Osteocyte (in vitro differentiated cells): ENCODE measurements at regions not wholly inside any gene's neighbourhood (a gene's known extent, or its start where the extent isn't known, plus 50 kb on each side); places are given as distances from the start of the nearest gene placed in this dataset.

ENCODE experiments used
- DNase-seq: peaks from one replicate; pipeline ENCODE4 v3.0.0; 2021; ENCODE audit warnings: mixed read lengths; ENCODE audit not compliant: unreplicated experiment; ENCODE audit errors: extremely low spot score
- H3K27ac Mint-ChIP-seq: one replicate; pipeline ENCODE4 v1.8.0; 2021; ENCODE audit warnings: mild to moderate bottlenecking, mixed read lengths; ENCODE audit not compliant: unreplicated experiment
- H3K27me3 Mint-ChIP-seq: one replicate; pipeline ENCODE4 v1.8.0; 2021; ENCODE audit warnings: mixed read lengths; ENCODE audit not compliant: unreplicated experiment
- H3K36me3 Mint-ChIP-seq: one replicate; pipeline ENCODE4 v1.8.0; 2021; ENCODE audit warnings: mixed read lengths; ENCODE audit not compliant: unreplicated experiment
- H3K4me1 Mint-ChIP-seq: one replicate; pipeline ENCODE4 v1.8.0; 2021; ENCODE audit warnings: mixed read lengths; ENCODE audit not compliant: unreplicated experiment
- H3K4me3 Mint-ChIP-seq: one replicate; pipeline ENCODE4 v1.8.0; 2021; ENCODE audit warnings: mild to moderate bottlenecking, moderate library complexity, mixed read lengths; ENCODE audit not compliant: unreplicated experiment
- H3K9me3 Mint-ChIP-seq: one replicate; pipeline ENCODE4 v1.8.0; 2021; ENCODE audit warnings: mixed read lengths; ENCODE audit not compliant: unreplicated experiment
- CTCF ChIP-seq: fragments of 200-600 bp; sonication (generic); IDR thresholded peaks from 2 replicates; pipeline ENCODE4 v1.5.0; 2021; ENCODE audit warnings: antibody characterized with exemption, mild to moderate bottlenecking, moderate library complexity

- Mint-ChIP-seq H3K27ac (no peak overlapping the region), H3K4me1 (no peaks in the 10 kb centered on the region), H3K4me3 (no peak overlapping the region), H3K9me3 (peaks cover 17% of the 10 kb centered on the region), H3K27me3 (no peaks in the 10 kb centered on the region), H3K36me3 (no peaks in the 10 kb centered on the region)
- no peak for DNase-seq
- no peak for TF ChIP-seq CTCF
Measured at GRCh38 chr11:129576652-129577051, 201.0 kb downstream of the BARX2 start.

GRCh38 chr11:129578006-129578405 is 202.4 kb downstream of the BARX2 start:
- Mint-ChIP-seq H3K36me3 (no peaks in the 10 kb centered on the region), H3K9me3 (peaks cover 17% of the 10 kb centered on the region), H3K4me3 (no peak overlapping the region), H3K4me1 (no peaks in the 10 kb centered on the region), H3K27ac (no peak overlapping the region), H3K27me3 (no peaks in the 10 kb centered on the region)
- DNase-seq: peak; percentile 77
- no peak for TF ChIP-seq CTCF

- TF ChIP-seq CTCF: no peak
- peak; percentile 73 for DNase-seq
- Mint-ChIP-seq H3K36me3 (no peaks in the 10 kb centered on the region), H3K4me1 (no peaks in the 10 kb centered on the region), H3K27ac (no peak overlapping the region), H3K9me3 (peaks cover 6% of the 10 kb centered on the region), H3K4me3 (no peak overlapping the region), H3K27me3 (peaks cover 3% of the 10 kb centered on the region)
Measured at GRCh38 chr11:129580278-129580677, 204.6 kb downstream of the BARX2 start.

- Mint-ChIP-seq H3K27me3 (peaks cover 3% of the 10 kb centered on the region), H3K9me3 (no peaks in the 10 kb centered on the region), H3K4me3 (no peak overlapping the region), H3K36me3 (no peaks in the 10 kb centered on the region), H3K4me1 (no peaks in the 10 kb centered on the region), H3K27ac (no peak overlapping the region)
- TF ChIP-seq CTCF: no peak
- no peak for DNase-seq
Measured at GRCh38 chr11:129584316-129584715, 208.7 kb downstream of the BARX2 start.

- Mint-ChIP-seq H3K36me3 (no peaks in the 10 kb centered on the region), H3K4me1 (no peaks in the 10 kb centered on the region)
Measured at GRCh38 chr11:129589190-129589860, 213.7 kb downstream of the BARX2 start.

More at GRCh38 chr11:129589190-129589860, 213.7 kb downstream of the BARX2 start:
- no peaks in the 10 kb centered on the region for H3K27me3 Mint-ChIP-seq
- no peak for TF ChIP-seq CTCF
- H3K27ac Mint-ChIP-seq: no peak overlapping the region
- no peaks in the 10 kb centered on the region for H3K9me3 Mint-ChIP-seq
- H3K4me3 Mint-ChIP-seq: no peak overlapping the region
- no peak for DNase-seq
